Upper lobe of right lung (tissue), 1 donor: ENCODE measurements at regions not wholly inside any gene's neighbourhood (a gene's known extent, or its start where the extent isn't known, plus 50 kb on each side); places are given as distances from the start of the nearest gene placed in this dataset.

Experiments used
- ATAC-seq: fragments of 200-7000 bp; cut with Tn5 transposase; one replicate; pipeline ENCODE4 v1.9.1; 2020; ENCODE audit warnings: mild to moderate bottlenecking, moderate library complexity
- DNase-seq: peaks from one replicate; pipeline ENCODE4 v3.0.0-alpha.2; 2020
- H3K27ac ChIP-seq: fragments of 200-600 bp; one replicate; pipeline ENCODE4 v1.8.0; 2022
- H3K27me3 ChIP-seq: fragments of 200-600 bp; one replicate; pipeline ENCODE4 v1.8.0; 2022; ENCODE audit warnings: mild to moderate bottlenecking
- H3K36me3 ChIP-seq: fragments of 200-600 bp; one replicate; pipeline ENCODE4 v1.8.0; 2022
- H3K4me1 ChIP-seq: fragments of 200-600 bp; one replicate; pipeline ENCODE4 v1.8.0; 2022
- H3K4me3 ChIP-seq: fragments of 200-600 bp; one replicate; pipeline ENCODE4 v1.8.0; 2022; ENCODE audit warnings: mild to moderate bottlenecking
- H3K9me3 ChIP-seq: fragments of 200-600 bp; one replicate; pipeline ENCODE4 v1.8.0; 2022
- CTCF ChIP-seq: fragments of 200-600 bp; IDR thresholded peaks from one replicate; pipeline ENCODE4 v1.8.0; 2022; ENCODE audit warnings: antibody characterized with exemption
- intact Hi-C: fragments of 100-400 bp; cut with DNase I; formaldehyde crosslinking; loops from one replicate; pipeline ENCODE4 v1.11.0; 2022
- donor health status: DM: no; HTN: yes; CAD: no; lungs with severe emphysema.

- Histone ChIP-seq H3K4me1 (no peaks in the 10 kb centered on the region), H3K36me3 (no peaks in the 10 kb centered on the region), H3K9me3 (no peaks in the 10 kb centered on the region), H3K27ac (no peak overlapping the region), H3K4me3 (no peak overlapping the region), H3K27me3 (no peaks in the 10 kb centered on the region)
- DNase-seq (no peak), ATAC-seq (no peak)
- intact Hi-C loops: no loop called here
- TF ChIP-seq CTCF: no peak
Observed at GRCh38 chr4:20085156-20085555, 166.5 kb upstream of the SLIT2 start.

- ATAC-seq (no peak), DNase-seq (no peak)
- Histone ChIP-seq H3K36me3 (no peaks in the 10 kb centered on the region), H3K27me3 (no peaks in the 10 kb centered on the region), H3K27ac (no peak overlapping the region), H3K9me3 (no peaks in the 10 kb centered on the region), H3K4me1 (no peaks in the 10 kb centered on the region), H3K4me3 (no peak overlapping the region)
- intact Hi-C loops: no loop called here
- TF ChIP-seq CTCF: no peak
Observed at GRCh38 chr4:20084488-20084887, 167.2 kb upstream of the SLIT2 start.

DNA sequence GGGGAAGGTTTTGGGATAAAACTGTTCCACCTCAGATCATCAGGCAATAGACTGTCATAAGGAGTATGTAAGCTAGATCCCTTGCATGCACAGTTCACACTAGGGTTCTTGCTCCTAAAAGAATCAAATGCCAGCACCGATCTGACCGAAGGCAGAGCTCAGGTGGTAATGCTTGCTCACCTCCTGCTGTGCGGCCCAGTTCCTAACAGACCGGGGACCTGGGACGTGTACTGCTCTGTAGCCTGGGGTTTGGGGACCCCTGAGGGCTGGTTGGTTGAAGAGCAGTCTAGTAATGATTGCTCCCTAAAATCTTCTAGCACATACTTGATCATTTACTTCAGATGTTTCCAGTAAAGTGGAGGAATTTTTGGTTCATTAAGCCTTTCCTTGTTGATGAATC, 173.1 kb upstream of the SLIT2 start:
- Histone ChIP-seq H3K4me3 (no peak overlapping the region), H3K27ac (no peak overlapping the region), H3K27me3 (no peaks in the 10 kb centered on the region), H3K9me3 (no peaks in the 10 kb centered on the region), H3K36me3 (no peaks in the 10 kb centered on the region), H3K4me1 (no peaks in the 10 kb centered on the region)
- DNase-seq: no peak
- ATAC-seq: no peak
- intact Hi-C loops: no loop called here
- TF ChIP-seq CTCF: no peak

GRCh38 chr4:20075248-20075871, 176.3 kb upstream of the SLIT2 start:
- H3K4me1 ChIP-seq: no peaks in the 10 kb centered on the region
- H3K4me3 ChIP-seq: no peak overlapping the region
- no peaks in the 10 kb centered on the region for H3K9me3 ChIP-seq
- no peaks in the 10 kb centered on the region for H3K36me3 ChIP-seq
- intact Hi-C loops: no loop called here
- TF ChIP-seq CTCF: no peak
- no peak overlapping the region for H3K27ac ChIP-seq
- ATAC-seq (no peak), DNase-seq (no peak)
- no peaks in the 10 kb centered on the region for H3K27me3 ChIP-seq

- intact Hi-C loops: no loop called here
- no peak for DNase-seq
Observed at GRCh38 chr4:20074450-20074849, 177.3 kb upstream of the SLIT2 start.

More at GRCh38 chr4:20074450-20074849, 177.3 kb upstream of the SLIT2 start:
- no peak for TF ChIP-seq CTCF
- ATAC-seq: no peak
- Histone ChIP-seq H3K27ac (no peak overlapping the region), H3K9me3 (no peaks in the 10 kb centered on the region), H3K4me1 (no peaks in the 10 kb centered on the region), H3K4me3 (no peak overlapping the region), H3K36me3 (no peaks in the 10 kb centered on the region), H3K27me3 (no peaks in the 10 kb centered on the region)
